ENCODE measurements at regions not wholly inside any gene's neighbourhood (a gene's known extent, or its start where the extent isn't known, plus 50 kb on each side); places are given as distances from the start of the nearest gene placed in this dataset.

DNA sequence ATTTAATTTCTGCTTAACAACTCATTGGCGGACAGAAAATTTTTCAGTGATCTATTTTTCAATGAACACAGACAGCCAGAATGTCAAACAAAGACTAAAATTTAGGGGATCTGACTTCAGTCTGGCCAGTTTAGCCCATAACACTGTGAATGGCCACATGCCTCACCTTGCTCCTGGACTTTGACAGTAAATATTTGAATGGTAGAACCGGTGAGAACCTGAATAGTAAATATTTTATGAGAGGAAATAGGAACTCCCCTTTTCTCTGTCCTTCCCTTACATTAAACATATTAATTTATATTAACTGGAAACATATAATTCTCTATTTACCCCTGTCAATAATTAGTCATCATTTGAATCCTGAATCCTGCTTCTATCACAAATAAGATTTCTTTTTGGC is 942.1 kb downstream of the KCNJ2 start (continued):
- TF ChIP-seq SOX15 (CRISPR knock-in tag; IDR thresholded peaks at IDR 0.05), result no peak
- TF ChIP-seq TEAD4 (CRISPR knock-in tag; IDR thresholded peaks at IDR 0.05), result no peak
- TF ChIP-seq, protein P1, sequence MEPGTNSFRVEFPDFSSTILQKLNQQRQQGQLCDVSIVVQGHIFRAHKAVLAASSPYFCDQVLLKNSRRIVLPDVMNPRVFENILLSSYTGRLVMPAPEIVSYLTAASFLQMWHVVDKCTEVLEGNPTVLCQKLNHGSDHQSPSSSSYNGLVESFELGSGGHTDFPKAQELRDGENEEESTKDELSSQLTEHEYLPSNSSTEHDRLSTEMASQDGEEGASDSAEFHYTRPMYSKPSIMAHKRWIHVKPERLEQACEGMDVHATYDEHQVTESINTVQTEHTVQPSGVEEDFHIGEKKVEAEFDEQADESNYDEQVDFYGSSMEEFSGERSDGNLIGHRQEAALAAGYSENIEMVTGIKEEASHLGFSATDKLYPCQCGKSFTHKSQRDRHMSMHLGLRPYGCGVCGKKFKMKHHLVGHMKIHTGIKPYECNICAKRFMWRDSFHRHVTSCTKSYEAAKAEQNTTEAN (CRISPR knock-in tag; IDR thresholded peaks at IDR 0.05), result no peak
- TF ChIP-seq, protein P2, sequence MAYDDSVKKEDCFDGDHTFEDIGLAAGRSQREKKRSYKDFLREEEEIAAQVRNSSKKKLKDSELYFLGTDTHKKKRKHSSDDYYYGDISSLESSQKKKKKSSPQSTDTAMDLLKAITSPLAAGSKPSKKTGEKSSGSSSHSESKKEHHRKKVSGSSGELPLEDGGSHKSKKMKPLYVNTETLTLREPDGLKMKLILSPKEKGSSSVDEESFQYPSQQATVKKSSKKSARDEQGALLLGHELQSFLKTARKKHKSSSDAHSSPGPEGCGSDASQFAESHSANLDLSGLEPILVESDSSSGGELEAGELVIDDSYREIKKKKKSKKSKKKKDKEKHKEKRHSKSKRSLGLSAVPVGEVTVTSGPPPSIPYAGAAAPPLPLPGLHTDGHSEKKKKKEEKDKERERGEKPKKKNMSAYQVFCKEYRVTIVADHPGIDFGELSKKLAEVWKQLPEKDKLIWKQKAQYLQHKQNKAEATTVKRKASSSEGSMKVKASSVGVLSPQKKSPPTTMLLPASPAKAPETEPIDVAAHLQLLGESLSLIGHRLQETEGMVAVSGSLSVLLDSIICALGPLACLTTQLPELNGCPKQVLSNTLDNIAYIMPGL (CRISPR knock-in tag; IDR thresholded peaks at IDR 0.05), result no peak
- no peak for TF ChIP-seq FOXJ3 (CRISPR knock-in tag; IDR thresholded peaks at IDR 0.05; ENCODE audit: borderline replicate concordance)
- no peak for TF ChIP-seq MAX (CRISPR knock-in tag; IDR thresholded peaks at IDR 0.05)
- no peak for TF ChIP-seq IRF2 (CRISPR knock-in tag; IDR thresholded peaks at IDR 0.05; ENCODE audit: borderline replicate concordance, low read depth)
- TF ChIP-seq, protein P3, sequence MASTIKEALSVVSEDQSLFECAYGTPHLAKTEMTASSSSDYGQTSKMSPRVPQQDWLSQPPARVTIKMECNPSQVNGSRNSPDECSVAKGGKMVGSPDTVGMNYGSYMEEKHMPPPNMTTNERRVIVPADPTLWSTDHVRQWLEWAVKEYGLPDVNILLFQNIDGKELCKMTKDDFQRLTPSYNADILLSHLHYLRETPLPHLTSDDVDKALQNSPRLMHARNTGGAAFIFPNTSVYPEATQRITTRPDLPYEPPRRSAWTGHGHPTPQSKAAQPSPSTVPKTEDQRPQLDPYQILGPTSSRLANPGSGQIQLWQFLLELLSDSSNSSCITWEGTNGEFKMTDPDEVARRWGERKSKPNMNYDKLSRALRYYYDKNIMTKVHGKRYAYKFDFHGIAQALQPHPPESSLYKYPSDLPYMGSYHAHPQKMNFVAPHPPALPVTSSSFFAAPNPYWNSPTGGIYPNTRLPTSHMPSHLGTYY (CRISPR knock-in tag; IDR thresholded peaks at IDR 0.05), result no peak
- TF ChIP-seq ETV6 (CRISPR knock-in tag; IDR thresholded peaks at IDR 0.05), result no peak
- TF ChIP-seq ZNF138 (CRISPR knock-in tag; conservative IDR thresholded peaks at IDR 0.05), result no peak
- TF ChIP-seq SMAD4 (CRISPR knock-in tag; IDR thresholded peaks at IDR 0.05), result no peak
- no peak for TF ChIP-seq ELF4 (CRISPR knock-in tag; IDR thresholded peaks at IDR 0.05; ENCODE audit: low read depth)
- TF ChIP-seq ZNF532 (CRISPR knock-in tag; IDR thresholded peaks at IDR 0.05; ENCODE audit: borderline replicate concordance), result no peak
- no peak for TF ChIP-seq GTF2I (CRISPR knock-in tag; conservative IDR thresholded peaks at IDR 0.05)

DNA sequence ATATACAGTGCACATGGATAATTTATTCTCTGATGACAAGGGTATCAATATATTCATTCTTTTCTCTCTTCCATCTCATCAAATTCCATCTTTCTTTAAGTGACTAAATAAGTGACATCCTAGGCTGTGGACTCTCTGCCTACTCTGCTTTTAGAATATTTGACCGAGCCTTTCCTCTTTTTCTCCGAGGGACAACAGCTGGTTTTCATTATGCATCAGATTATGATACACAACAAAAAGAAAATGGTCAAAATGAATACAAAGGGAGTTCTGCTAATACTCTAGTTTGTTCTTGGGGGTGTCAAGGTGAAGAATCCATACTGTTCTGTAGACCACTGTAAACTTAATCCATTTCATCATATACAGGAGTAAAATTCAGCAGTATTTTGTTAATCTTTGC is 942.6 kb downstream of the KCNJ2 start:
- Mint-ChIP-seq H3K4me1 (peaks cover 13% of the 10 kb centered on the region), H3K27me3 (ENCODE audit: low read depth) (no peaks in the 10 kb centered on the region; the same call in 1 of the 2 replicates), H3K27ac (no peak overlapping the region), H3K4me3 (no peak overlapping the region), H3K36me3 (no peaks in the 10 kb centered on the region), H3K9me3 (no peaks in the 10 kb centered on the region)
- TF ChIP-seq ETV6 (CRISPR knock-in tag; IDR thresholded peaks at IDR 0.05) (no peak), ZNF425 (CRISPR knock-in tag; conservative IDR thresholded peaks at IDR 0.05) (no peak), FOXP1 (CRISPR knock-in tag; IDR thresholded peaks at IDR 0.05; ENCODE audit: borderline replicate concordance) (no peak), CBFB (CRISPR knock-in tag; IDR thresholded peaks at IDR 0.05; ENCODE audit: low read depth) (no peak), OVOL2 (CRISPR knock-in tag; IDR thresholded peaks at IDR 0.05; ENCODE audit: borderline replicate concordance) (no peak), ATF1 (CRISPR knock-in tag; IDR thresholded peaks at IDR 0.05) (no peak), ZNF219 (CRISPR knock-in tag; IDR thresholded peaks at IDR 0.05; ENCODE audit: borderline replicate concordance) (no peak), SOX15 (CRISPR knock-in tag; IDR thresholded peaks at IDR 0.05) (no peak)
- ATAC-seq (no peak), DNase-seq (ENCODE audit: low spot score) (no peak)
- ChIA-PET CTCF (no interaction called here), POLR2A (no interaction called here)
